Kidney (tissue), 13 donors: ENCODE measurements at regions not wholly inside any gene's neighbourhood (a gene's known extent, or its start where the extent isn't known, plus 50 kb on each side); places are given as distances from the start of the nearest gene placed in this dataset.
A peak's percentile ranks its signal among the peaks of the same experiment; 100 is the strongest.

Source experiments
- DNase-seq, 5 donors: peaks; one replicate each; pipeline ENCODE4 v3.0.0-alpha.2; 2013 to 2020
- FAIRE-seq: peaks from 2 replicates; lab custom pipeline; 2012; peaks lifted over from hg19 to GRCh38; lab: Jason Lieb, UNC
- H3K27ac ChIP-seq, 2 donors: one replicate each; pipeline ENCODE4 v1.7.0; 2013; ENCODE audit warnings: low read depth in 2 of 2, low read length in 2 of 2, inconsistent platforms in 1 of 2
- H3K27me3 ChIP-seq: one replicate; pipeline ENCODE4 v1.7.1; 2013; ENCODE audit warnings: low read length, inconsistent platforms; ENCODE audit not compliant: control insufficient read depth, insufficient read depth
- H3K36me3 ChIP-seq, 3 donors: one replicate each; pipeline versions ENCODE4 v1.7.0 to v1.7.1; 2013; ENCODE audit warnings: low read length in 3 of 3, control low read depth in 1 of 3, inconsistent platforms in 1 of 3; ENCODE audit not compliant: insufficient read depth in 3 of 3, control insufficient read depth in 2 of 3
- H3K4me1 ChIP-seq, 3 donors: one replicate each; pipeline versions ENCODE4 v1.7.0 to v1.7.1; 2013; ENCODE audit warnings: low read length in 3 of 3, inconsistent platforms in 1 of 3, low read depth in 1 of 3; ENCODE audit not compliant: control insufficient read depth in 2 of 3, insufficient read depth in 2 of 3
- H3K4me3 ChIP-seq, 3 donors: one replicate each; pipeline versions ENCODE4 v1.7.0 to v1.8.1; 2013; ENCODE audit warnings: low read length in 3 of 3, control low read depth in 1 of 3, inconsistent platforms in 1 of 3
- H3K9ac ChIP-seq, 3 donors: one replicate each; pipeline versions ENCODE4 v1.7.0 to v1.7.1; 2013; ENCODE audit warnings: low read length in 3 of 3, control low read depth in 1 of 3, inconsistent platforms in 1 of 3
- H3K9me3 ChIP-seq, 3 donors: one replicate each; pipeline versions ENCODE4 v1.7.0 to v1.7.1; 2013; ENCODE audit warnings: low read length in 3 of 3, control low read depth in 1 of 3, inconsistent platforms in 1 of 3; ENCODE audit not compliant: control insufficient read depth in 2 of 3, insufficient read depth in 1 of 3
- intact Hi-C: fragments of 100-400 bp; cut with DNase I; formaldehyde crosslinking; loops from one replicate; pipeline ENCODE4 v1.11.1; 2022
- TF ChIP-seq, protein P1 (sequence below): IDR thresholded peaks from 3 replicates; pipeline ENCODE4 v1.5.1; 2012; ENCODE audit warnings: mild to moderate bottlenecking, moderate library complexity, borderline replicate concordance; ENCODE audit not compliant: insufficient read depth; ENCODE audit errors: extremely low read depth
- donor health status: control.
- donor health status: control.
- donor health status: control.
- donor health status: control.
- donor health status: control.
- donor health status: DM: yes; HTN: yes; CAD: no.
- donor health status: Normal renal cell carcinoma (clear cell type).

DNA sequence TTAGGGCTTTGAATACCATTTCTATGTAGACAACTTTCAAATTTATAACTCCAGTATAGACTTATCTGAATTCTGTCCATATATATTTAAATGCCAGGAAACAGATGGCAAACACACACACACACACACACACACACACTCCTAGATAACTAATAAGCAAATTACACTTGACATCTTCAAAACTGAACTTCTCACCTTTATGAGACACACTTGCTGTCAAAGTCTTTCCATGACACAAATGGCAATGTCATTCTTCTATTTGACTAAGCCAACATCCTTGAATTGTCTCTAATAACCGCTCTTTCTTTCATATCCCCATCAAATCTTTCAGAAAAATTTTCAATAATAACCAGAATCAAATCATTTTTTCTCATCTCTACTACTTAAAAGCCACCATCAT, 402.4 kb downstream of the PCDH18 start:
- H3K36me3 ChIP-seq = no peaks in the 10 kb centered on the region
- no peak for FAIRE-seq
- no peak overlapping the region for H3K9ac ChIP-seq
- H3K27ac ChIP-seq = no peak overlapping the region
- no peaks in the 10 kb centered on the region for H3K9me3 ChIP-seq
- DNase-seq = no peak
- no peaks in the 10 kb centered on the region for H3K27me3 ChIP-seq
- TF ChIP-seq, protein P1, sequence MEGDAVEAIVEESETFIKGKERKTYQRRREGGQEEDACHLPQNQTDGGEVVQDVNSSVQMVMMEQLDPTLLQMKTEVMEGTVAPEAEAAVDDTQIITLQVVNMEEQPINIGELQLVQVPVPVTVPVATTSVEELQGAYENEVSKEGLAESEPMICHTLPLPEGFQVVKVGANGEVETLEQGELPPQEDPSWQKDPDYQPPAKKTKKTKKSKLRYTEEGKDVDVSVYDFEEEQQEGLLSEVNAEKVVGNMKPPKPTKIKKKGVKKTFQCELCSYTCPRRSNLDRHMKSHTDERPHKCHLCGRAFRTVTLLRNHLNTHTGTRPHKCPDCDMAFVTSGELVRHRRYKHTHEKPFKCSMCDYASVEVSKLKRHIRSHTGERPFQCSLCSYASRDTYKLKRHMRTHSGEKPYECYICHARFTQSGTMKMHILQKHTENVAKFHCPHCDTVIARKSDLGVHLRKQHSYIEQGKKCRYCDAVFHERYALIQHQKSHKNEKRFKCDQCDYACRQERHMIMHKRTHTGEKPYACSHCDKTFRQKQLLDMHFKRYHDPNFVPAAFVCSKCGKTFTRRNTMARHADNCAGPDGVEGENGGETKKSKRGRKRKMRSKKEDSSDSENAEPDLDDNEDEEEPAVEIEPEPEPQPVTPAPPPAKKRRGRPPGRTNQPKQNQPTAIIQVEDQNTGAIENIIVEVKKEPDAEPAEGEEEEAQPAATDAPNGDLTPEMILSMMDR = no peak
- intact Hi-C loops = no loop called here
- H3K4me1 ChIP-seq = no peaks in the 10 kb centered on the region
- no peak overlapping the region for H3K4me3 ChIP-seq

DNA sequence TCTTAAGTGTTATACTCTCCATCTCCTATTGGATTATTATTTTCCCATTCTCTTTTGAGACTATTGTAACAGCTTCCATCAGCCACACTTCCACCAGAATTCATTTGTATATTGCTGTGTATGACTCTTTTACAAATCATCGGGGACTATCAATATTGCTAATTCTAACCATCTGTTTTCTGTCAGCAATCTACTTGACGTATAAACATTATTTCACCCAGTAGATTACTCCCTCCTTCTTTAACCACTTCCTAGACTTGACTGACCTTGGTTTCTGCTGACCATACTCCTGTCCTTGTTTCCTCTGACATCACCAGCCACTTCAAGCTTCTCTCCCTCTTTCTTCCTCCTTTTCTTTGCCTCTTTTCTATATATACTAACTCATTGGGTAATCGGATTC, 402.9 kb downstream of the PCDH18 start:
- no peaks in the 10 kb centered on the region for H3K36me3 ChIP-seq
- no peak overlapping the region for H3K27ac ChIP-seq
- TF ChIP-seq, protein P1 = no peak
- no peak overlapping the region for H3K9ac ChIP-seq
- intact Hi-C loops = no loop called here
- no peaks in the 10 kb centered on the region for H3K9me3 ChIP-seq
- H3K4me1 ChIP-seq = no peaks in the 10 kb centered on the region
- no peaks in the 10 kb centered on the region for H3K27me3 ChIP-seq
- FAIRE-seq (no peak), DNase-seq (no peak)
- H3K4me3 ChIP-seq = no peak overlapping the region

DNA sequence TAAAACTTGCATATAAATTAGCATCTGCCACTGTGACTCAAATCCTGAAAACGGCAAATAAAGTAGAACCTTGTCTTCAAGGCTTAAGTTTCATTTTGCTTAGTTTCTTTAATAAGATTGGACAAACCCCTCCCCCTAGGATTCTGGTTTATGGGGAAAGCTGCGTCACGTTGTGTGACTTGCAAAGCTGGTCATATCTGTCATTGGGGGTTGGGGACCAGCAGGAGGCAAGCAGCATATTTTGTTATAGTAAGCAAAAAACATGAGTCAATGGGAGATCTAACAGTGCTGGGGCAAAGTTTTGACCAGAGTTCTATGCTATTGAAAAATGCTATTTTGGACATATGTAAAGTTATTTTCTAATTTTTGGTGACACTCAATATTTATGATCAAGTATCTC, 407.3 kb downstream of the PCDH18 start:
- no peak overlapping the region for H3K9ac ChIP-seq
- TF ChIP-seq, protein P1 = no peak
- DNase-seq (peak in 2 of 5 donors; percentile 16 to 42), FAIRE-seq (no peak)
- H3K4me1 ChIP-seq = no peaks in the 10 kb centered on the region
- peak overlapping the region; percentile 17 to 63 (median 62) for H3K4me3 ChIP-seq
- H3K27me3 ChIP-seq = no peaks in the 10 kb centered on the region
- no peaks in the 10 kb centered on the region for H3K36me3 ChIP-seq
- no peaks in the 10 kb centered on the region for H3K9me3 ChIP-seq
- H3K27ac ChIP-seq = no peak overlapping the region
- intact Hi-C loops = no loop called here
